A172 (cell line): ENCODE measurements at regions not wholly inside any gene's neighbourhood (a gene's known extent, or its start where the extent isn't known, plus 50 kb on each side); places are given as distances from the start of the nearest gene placed in this dataset.
A peak's percentile ranks its signal among the peaks of the same experiment; 100 is the strongest.

Source experiments
- DNase-seq: peaks from one replicate; pipeline ENCODE4 v3.0.0-alpha.2; 2015; ENCODE audit warnings: low spot score

GRCh38 chr16:80189476-80190175 lies 351.2 kb upstream of the DYNLRB2 start:
- DNase-seq: no peak

GRCh38 chr16:80176114-80176513 lies 364.7 kb upstream of the DYNLRB2 start:
- peak; percentile 23 for DNase-seq

- no peak for DNase-seq
Measured at GRCh38 chr16:80175011-80175410, 365.8 kb upstream of the DYNLRB2 start.

GRCh38 chr16:80174416-80174815 lies 366.4 kb upstream of the DYNLRB2 start:
- peak; percentile 85 for DNase-seq

GRCh38 chr16:80171746-80172145 lies 369.0 kb upstream of the DYNLRB2 start:
- DNase-seq: no peak

- no peak for DNase-seq
Measured at GRCh38 chr16:80171199-80171598, 369.6 kb upstream of the DYNLRB2 start.

- DNase-seq: peak; percentile 77
Measured at GRCh38 chr16:80167657-80168390, 373.0 kb upstream of the DYNLRB2 start.

GRCh38 chr16:80166082-80166481 lies 374.7 kb upstream of the DYNLRB2 start:
- peak; percentile 27 for DNase-seq

GRCh38 chr16:80164966-80165550 lies 375.7 kb upstream of the DYNLRB2 start:
- DNase-seq: no peak

GRCh38 chr16:80163339-80163738 lies 377.5 kb upstream of the DYNLRB2 start:
- DNase-seq: no peak

GRCh38 chr16:80161799-80162739 lies 378.7 kb upstream of the DYNLRB2 start:
- DNase-seq: no peak

GRCh38 chr16:80158766-80159165 lies 382.0 kb upstream of the DYNLRB2 start:
- peak; percentile 93 for DNase-seq

- DNase-seq: no peak
Measured at GRCh38 chr16:80151722-80152111, 389.1 kb upstream of the DYNLRB2 start.

- DNase-seq: no peak
Measured at GRCh38 chr16:80150978-80151721, 389.6 kb upstream of the DYNLRB2 start.

GRCh38 chr16:80148826-80149225 lies 392.0 kb upstream of the DYNLRB2 start:
- DNase-seq: no peak

- no peak for DNase-seq
Measured at GRCh38 chr16:80147026-80147655, 393.7 kb upstream of the DYNLRB2 start.

- DNase-seq: no peak
Measured at GRCh38 chr16:80144191-80144590, 396.6 kb upstream of the DYNLRB2 start.

GRCh38 chr16:80142940-80143339 lies 397.9 kb upstream of the DYNLRB2 start:
- DNase-seq: no peak

- DNase-seq: no peak
Measured at GRCh38 chr16:80142281-80142680, 398.5 kb upstream of the DYNLRB2 start.

- no peak for DNase-seq
Measured at GRCh38 chr16:80129791-80130190, 411.0 kb upstream of the DYNLRB2 start.

GRCh38 chr16:80125677-80126076 lies 415.1 kb upstream of the DYNLRB2 start:
- no peak for DNase-seq
